ENCODE measurements at regions not wholly inside any gene's neighbourhood (a gene's known extent, or its start where the extent isn't known, plus 50 kb on each side); places are given as distances from the start of the nearest gene placed in this dataset.
"Not testable (repeated sequence)": the region's sequence is repeated elsewhere in the genome, so short reads cannot be mapped to it uniquely, and the experiment has no call there.

DNA sequence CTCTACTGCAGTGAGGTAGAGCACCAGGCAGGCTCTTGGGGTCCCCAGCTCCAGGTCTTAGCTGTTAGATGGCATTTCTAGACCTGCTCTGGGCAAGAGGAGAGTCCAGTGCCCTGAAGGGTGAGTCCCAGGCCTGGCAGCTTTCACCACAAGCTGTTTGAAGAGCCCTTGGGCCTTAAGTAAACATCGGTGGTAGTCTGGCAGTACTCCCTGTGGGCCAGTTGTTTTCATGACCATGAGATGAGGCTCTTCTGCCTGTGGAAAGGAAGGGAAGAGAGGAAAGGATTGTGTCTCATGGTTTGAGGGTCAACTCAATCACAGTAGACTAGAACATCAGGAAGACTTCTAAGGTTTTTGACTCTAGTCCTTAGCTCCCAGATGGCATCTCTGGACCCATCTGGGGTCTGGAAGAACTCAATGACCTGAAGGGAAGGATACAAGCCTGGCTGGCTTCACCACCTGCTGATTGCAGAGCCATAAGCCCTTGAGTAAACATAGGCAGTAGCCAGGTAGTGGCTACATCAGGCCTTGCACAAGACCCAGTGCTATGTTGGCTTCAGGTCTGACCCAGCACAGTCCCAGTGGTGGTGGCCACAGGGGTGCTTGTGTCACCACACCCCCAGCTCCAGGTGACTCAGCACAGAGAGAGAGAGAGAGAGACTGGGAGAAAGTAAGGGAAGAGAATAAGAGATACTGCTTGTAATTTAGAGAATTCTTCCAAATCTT is 114.3 kb upstream of the PCSK5 start:
- no peak for DNase-seq (ENCODE audit: low read depth)

DNA sequence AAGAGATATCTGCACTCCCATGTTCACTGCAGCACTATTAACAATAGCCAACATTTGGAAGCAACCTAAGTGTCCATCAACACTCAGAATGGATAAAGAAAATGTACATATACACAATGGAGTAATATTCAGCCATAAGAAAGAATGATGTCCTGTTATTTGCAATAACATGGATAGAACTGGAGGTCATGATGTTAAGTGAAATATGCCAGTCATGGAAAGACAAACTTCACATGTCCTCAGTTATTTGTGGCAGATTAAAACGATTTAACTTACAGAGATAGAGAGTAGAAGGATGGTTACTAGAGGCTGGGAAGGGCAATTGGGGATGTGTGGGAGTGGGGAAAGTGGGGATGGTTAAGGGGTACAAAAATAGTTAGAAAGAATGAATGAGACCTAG is 110.3 kb upstream of the PCSK5 start:
- no peak for DNase-seq (ENCODE audit: low read depth)

DNA sequence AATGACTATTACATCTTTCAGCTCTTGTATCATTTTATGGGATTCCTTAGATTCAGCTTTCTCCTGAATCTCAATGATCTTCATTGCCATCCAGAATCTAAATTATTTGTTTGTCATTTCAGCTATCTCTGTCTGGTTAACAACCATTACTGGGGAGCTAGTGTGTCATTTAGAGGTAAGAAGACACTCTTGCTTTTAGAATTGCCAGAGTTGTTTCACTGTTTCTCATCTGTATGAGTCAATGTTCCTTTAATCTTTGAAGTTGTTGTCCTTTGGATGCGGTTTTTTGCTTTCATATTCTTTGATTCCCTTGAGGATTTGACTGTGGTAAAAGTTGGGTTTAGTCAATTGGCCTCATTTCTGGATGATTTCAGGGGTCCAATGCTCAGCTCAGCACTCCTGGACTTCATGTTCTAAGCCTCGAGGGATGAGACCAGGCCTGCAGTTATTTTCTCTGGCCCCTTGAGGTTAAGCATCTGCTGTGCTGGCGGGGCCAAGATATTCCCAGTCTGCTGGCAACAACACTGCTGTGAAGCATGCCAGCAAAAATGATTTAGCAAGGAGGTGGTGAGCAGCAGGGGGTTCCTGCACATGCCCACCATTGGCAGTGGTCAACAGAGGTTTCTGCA is 102.4 kb upstream of the PCSK5 start:
- no peak for DNase-seq (ENCODE audit: low read depth)

DNA sequence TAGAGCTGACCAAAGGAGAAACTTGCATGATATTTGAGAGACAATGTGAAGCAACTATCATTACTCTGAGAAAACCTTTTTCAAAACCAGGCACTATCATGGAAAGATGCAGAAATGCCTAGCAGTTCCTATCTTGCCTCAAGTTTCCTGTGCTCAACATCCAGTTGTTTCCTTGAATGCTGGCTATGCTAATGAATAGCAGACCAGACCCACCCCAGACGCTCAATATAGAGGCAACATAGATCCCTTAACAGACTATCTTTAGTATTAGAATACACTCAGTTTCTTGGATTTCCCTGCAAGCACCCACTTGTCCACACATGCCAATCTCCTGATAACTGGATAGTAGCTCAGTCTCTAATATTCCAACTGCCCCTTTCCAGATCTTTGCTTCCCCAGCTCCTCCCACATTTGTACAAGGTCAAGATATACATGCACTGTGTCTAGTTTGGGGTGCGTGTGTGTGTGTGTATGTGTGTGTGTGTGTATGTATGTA is 93.3 kb upstream of the PCSK5 start:
- no peak for DNase-seq (ENCODE audit: low read depth)

DNA sequence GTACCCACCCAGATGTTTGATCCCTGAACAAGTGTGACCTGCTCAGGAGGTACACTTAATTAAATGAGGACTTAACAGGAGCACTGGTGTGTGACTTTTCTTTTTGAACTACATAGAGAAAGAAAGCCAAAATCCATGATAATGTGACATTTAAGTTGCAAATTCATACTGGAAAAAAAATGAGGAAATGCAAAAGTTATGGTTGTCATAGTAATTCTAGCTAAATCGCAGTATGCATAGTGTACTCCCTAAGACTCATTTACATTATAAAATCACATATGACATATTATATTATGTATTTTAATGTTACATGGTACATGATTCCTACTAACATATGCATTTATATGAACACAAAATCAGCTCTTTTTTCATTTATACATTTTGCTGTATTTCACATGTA is 92.0 kb upstream of the PCSK5 start:
- DNase-seq (ENCODE audit: low read depth), result no peak

DNA sequence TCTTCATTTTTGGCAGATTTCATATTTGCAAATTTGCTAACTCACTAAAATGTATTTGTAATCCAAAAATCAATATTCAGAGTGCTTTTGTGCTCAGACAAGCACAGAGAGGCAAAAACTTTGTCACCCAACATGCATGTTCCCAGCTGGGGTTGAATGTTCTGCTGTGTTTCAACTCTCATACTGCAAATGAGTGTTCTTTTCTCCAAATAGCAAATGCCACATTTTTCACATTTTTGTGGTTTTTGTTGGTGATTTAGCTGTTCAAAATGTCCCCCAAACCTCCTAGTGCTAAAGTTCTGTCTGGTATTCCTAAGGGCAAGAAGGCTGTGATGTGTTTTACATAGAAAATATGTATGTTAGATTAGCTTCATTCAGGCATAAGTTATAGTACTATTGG is 87.3 kb upstream of the PCSK5 start:
- DNase-seq (ENCODE audit: low read depth), result no peak

DNA sequence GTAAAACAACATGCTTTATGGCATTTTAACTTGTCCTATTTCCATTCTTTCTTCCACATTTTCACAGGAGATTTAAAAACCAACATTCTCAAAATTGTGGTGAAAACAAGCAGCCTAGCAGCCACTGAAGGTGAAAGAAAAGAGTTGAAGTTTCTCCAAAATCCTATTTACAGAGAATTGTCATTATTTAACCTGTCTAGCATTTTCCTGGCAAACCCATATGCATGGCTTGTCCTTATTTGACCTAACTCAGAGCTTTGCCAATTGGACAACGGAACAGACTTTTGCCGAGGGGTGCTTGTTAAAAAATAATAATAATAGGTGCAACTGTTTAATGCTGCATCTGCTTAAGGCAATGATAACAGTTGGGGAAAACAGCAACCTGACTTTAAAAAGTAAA is 80.4 kb upstream of the PCSK5 start:
- DNase-seq (ENCODE audit: low read depth), result no peak

DNA sequence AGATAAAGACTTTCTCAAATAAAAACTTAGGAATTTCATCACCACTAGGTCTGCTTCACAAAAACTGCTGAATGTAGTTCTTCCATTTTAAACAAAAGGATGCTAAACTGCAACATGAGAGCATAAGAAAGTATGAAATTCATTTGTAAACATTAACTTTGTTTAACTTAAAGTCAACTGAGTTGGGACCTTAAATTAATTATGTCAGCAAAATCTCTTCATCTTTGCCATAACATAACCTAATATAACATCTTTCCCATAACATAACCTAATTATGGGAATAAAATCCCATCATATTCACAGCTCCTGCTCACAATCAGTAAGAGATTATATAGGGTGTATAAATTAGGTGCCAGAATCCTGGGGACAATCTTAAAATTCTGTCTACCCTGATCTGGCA is 78.8 kb upstream of the PCSK5 start:
- DNase-seq (ENCODE audit: low read depth), result no peak

DNA sequence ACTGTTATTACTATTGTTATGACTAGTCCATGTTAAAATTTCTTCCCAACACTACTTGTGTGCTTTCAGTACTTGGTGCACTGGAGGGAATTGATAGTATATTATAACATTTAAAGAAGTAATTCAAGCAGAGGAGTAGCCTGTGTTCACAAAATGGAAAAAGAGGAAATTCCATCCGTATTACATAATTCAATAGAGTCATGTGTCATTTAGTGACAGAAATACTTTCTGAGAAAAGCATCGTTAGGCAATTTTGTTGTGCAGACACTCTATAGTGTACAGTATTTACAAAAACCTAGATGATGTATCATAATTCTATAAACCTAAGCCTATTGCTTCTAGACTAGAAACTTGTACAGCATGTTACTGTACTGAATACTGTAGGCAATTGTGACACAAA is 78.3 kb upstream of the PCSK5 start:
- DNase-seq (ENCODE audit: low read depth), result no peak

DNA sequence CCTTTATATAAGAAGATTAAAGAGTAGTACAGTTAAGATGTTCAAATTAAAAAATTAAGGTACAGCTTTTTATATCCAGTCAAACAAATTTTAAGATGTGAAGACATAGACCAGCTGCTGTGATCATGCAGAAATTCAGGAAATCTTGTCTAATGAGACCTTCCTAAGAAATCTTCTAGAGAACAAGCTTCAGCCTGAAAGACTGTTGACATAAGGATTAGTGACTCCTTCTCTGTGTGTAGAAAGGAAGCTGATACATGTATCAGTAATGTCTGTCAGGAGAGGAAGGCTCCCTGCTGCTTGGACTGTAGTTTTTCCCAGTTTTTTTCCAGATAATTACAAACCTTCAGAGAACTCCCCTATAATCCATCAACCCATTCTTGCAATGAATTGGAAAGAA is 75.8 kb upstream of the PCSK5 start:
- DNase-seq (ENCODE audit: low read depth), result no peak

DNA sequence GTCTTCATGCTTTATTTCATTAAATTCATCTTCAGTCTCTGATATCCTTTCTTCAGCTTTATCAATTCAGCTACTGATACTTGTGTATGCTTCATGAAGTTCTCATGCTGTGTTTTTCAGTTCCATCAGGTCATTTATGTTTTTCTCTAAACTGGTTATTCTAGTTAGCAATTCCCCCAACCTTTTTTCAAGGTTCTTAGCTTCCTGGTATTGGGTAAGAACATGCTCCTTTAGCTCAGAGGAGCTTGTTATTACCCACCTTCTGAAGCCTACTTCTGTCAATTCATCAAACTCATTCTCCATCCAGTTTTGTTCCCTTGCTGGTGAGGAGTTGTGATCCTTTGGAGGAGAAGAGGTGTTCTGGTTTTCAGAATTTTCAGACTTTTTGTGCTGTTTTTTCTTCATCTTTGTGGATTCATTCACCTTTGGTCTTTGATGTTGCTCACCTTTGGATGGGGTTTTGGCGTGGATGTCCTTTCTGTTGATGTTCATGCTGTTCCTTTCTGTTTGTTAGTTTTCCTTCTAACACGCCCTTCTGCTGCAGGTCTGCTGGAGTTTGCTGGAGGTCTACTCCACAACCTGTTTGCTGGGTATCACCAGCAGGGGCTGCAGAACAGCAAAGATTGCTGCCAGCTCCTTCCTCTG is 69.9 kb upstream of the PCSK5 start:
- not testable (repeated sequence) for DNase-seq (ENCODE audit: low read depth)

DNA sequence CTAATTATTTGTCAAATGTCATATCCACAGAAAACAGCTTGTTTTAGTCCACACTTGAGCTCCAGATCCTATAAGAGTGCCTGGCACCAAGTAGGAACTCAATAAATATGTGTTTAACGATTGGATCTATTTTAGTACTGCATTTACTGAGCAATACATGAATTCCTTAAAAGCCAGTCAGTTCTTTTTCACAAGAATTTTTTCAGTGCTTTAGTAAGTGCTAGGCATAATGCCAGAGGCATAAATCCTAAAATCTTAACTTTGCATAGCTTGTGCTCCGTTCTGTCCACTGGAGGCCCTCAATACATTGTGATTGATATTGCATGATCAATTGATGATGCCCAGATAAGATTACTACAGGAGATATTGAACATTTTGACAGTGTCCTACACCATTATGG is 67.3 kb upstream of the PCSK5 start:
- DNase-seq (ENCODE audit: low read depth), result no peak

DNA sequence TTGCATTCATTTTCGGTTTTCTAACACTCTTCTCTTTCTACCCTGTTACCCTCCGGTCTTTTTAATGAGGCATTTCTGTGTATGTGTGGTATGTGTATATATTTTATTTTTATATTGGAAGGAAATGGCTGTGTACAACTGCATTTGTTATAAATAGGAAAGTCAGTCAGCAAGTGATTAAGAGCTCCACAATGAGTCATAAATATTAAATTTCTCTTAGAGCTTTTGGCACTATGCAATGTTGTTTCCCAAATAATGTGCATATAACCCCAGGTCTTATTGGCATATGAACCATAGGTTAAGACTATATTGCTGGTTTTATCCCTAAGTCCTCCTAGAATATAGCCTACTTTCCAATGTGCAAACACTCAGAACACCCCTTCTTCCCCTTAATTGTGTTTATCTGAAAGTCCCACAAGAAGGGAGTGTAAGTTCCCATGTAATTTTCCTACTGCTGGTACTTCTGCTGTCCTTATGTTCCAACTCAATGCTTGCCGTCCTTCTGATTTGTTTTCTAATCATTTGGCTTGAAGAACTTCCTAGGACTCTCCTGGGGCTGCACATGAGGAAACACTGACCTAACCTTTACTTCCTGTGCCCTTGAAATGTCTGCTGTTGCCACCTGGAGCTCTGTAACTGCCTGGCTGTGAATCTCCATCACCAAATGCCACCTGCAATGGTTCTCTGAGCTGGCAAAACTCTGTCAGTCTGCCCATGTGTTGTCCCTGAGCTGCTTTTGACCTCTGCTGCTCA is 65.5 kb upstream of the PCSK5 start:
- DNase-seq (ENCODE audit: low read depth), result no peak

DNA sequence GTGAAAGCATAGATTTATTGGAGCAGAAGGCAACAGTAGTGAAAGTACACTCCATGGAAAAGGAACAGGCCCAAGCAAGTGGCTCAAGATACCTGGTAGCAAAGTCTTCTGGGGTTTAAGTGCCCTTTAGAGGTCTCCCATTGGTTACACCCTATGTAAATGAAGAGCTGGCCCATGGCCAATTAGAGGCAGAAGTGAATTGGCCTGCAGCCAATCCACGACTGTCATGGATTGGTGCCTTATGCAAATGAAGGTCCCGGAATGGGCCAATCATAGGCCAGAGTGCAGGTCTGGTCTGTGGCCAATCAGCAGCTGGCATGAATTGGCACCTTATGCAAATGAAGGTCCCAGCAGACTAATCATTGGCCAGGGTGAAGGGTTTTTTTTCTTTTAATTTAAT is 64.2 kb upstream of the PCSK5 start:
- no peak for DNase-seq (ENCODE audit: low read depth)

DNA sequence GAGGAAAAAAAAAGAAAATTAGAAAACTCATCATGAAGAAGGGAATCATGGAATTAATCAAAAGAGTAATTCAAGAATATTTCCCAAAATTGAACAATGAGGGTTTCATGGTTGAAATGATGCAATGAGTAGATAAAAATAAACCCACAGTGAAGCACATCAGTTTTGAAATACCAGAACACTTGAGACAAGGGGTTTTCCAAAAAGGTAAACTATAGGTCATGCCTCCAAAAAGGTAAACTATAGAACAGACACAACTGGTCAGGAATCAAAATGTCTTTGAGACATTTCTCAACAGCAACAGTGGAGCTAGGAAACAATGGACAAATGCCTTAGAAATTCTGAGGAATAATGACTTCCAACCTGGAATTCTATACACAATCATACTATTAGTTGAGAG is 60.2 kb upstream of the PCSK5 start:
- no peak for DNase-seq (ENCODE audit: low read depth)

DNA sequence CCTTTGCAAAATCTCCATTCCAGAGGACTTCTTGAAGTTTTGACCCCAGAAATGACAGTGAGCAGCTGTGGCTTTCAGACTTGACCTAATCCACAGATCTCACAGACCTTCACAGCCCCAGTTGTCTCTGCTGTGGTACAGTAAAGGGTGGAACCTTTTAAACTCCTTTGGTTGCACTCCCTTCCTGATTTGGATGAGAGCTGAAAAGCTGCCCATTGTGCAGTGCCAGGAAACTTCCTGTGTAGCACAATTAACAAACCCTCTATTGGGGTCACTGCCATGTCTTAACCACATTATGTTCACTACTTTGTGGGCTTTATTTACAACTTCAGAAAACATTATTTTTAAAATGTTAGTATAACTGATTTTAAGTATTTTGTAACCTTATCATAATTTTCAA is 56.7 kb upstream of the PCSK5 start:
- DNase-seq (ENCODE audit: low read depth), result no peak

DNA sequence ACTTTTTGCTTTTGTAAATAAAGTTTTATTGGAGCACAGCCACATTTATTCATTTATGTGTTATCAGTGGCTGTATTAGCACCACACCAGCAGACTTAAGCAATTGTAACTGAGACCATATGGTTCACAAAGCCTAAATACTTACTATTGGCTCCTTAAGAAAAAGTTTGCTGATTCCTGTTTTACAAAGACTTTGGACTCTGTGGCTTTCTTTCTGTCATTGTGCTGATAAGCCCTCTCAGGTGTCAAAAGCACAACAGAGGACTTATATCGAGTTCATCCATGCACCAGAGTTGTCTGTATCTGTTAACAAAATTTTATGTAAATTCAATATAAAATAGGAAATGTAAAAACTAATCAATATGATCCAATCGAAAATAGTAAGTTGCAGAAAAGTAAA is 55.6 kb upstream of the PCSK5 start:
- no peak for DNase-seq (ENCODE audit: low read depth)

Data from stimulated activated CD4-positive, alpha-beta T cell treated with anti-CD3 and anti-CD28 coated beads, Interleukin-2, amount 100 ng/mL, for 4 hours (primary cell).